Left renal cortex interstitium (tissue), 4 donors: ENCODE measurements at regions not wholly inside any gene's neighbourhood (a gene's known extent, or its start where the extent isn't known, plus 50 kb on each side); places are given as distances from the start of the nearest gene placed in this dataset.
"Not testable (repeated sequence)": the region's sequence is repeated elsewhere in the genome, so short reads cannot be mapped to it uniquely, and the experiment has no call there.

ENCODE experiments used
- DNase-seq, 4 donors: peaks; one replicate each; pipeline ENCODE4 v3.0.0-alpha.2; 2013; ENCODE audit warnings: low read depth in 4 of 4, low spot score in 2 of 4, missing footprints in 1 of 4

DNA sequence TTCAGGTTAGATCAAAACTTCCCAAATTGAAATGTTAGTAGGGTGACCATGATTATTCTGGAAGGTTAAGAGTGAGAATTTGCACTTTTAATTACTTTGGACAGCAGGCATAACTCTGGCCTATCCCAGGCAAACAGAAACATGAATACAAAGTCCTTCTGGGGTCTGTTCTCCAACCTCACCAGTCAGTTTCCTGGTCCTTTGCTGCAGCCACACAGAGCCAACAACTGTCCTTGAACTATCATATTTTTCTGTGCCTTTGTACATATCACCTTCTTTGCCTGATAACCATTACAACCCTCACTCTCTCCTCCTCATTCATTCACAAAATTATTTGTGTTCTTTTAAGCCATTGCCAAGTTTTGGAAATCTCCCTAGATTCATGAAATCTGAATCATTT lies 126.0 kb upstream of the GBE1 start:
- no peak for DNase-seq

DNA sequence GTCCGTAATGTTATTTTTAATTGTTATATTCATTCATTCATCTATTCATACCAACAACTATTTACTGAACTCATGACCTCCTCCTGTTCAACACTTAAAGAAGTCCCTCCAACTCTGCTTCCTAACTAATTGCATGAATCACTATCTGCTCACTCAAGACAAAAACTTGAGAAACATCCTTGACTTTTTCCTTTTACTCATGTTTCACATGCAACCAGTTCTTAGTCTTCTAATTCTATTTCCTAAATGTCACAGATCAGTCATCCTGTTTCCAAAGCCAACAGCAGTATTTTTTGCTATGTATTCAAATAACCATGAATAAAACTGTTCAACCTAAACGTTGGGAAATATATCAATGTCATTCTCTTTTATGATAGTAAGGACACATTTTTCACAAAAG lies 124.6 kb upstream of the GBE1 start:
- no peak for DNase-seq

DNA sequence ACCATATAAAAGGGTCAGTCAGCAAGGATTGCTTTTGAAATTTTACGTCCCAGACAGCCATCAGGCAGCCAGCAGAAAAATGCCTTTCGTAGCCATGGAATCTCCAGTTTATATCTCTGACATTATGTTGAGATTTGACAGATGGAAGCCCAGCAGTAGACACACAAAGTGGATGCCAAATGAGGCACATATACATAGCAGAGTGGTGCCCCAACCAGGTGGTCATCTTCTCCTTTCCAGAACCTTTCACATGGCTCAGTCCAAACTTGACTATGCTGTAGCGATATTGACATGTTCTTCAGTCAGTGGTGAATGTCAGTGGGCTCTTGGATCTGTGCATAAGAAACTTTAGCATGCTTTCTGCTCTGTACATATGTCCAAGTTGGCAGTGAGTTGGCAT lies 123.3 kb upstream of the GBE1 start:
- DNase-seq = no peak

DNA sequence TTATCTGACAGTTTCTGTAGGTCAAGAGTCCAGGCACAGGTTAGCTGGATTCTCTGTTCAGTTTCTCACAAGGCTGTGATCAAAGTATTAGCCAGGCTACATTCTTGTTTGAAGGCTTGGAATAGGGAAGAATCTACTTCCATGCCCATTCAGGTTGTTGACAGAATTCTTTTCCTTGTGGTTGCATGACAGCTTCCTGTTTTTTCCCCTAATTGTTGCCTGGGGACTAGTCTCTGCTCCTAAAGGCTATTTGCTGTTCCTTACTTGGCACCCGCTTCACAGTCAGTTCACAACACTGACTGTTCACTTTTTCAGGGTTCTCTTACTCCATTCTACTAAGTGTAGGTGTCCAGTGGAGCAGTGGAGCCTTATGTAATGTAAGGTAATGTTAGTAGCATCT lies 115.4 kb upstream of the GBE1 start:
- DNase-seq = no peak

DNA sequence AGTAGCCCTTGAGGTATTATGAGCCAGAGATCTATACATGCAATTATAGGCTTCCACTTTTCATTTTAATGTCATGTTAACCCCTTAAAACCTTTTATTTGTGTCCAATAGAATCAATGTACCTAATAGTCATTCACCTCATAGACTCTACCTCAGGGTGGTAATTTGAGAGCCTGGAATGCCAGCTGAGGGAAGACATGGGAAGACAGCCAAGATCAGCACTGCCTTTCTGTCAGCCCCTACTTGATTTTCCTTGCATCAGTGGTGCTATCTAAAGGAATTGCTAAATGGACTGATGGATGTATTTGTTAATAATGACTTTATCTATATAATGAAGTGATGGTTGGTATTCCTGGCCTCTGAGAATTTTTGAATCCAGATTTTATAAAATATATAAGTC lies 113.3 kb upstream of the GBE1 start:
- no peak for DNase-seq

DNA sequence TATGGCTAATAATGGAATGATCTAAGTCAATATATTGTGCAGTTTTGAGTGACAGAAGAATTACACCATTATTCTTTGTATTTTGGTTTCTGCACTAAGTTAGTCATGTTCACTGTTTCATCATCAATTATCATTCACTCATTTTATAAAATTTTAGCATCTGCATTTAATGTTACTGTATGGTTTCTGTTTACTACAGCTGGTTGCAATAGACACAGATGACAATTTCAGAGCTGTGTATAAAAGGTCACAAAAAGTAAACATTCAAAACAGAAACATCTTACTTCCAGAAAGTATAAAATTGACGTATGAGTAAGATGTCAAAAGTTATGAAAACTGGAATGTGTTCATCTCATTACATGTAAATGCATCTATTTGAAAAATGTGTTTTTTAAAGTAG lies 111.1 kb upstream of the GBE1 start:
- DNase-seq = no peak

DNA sequence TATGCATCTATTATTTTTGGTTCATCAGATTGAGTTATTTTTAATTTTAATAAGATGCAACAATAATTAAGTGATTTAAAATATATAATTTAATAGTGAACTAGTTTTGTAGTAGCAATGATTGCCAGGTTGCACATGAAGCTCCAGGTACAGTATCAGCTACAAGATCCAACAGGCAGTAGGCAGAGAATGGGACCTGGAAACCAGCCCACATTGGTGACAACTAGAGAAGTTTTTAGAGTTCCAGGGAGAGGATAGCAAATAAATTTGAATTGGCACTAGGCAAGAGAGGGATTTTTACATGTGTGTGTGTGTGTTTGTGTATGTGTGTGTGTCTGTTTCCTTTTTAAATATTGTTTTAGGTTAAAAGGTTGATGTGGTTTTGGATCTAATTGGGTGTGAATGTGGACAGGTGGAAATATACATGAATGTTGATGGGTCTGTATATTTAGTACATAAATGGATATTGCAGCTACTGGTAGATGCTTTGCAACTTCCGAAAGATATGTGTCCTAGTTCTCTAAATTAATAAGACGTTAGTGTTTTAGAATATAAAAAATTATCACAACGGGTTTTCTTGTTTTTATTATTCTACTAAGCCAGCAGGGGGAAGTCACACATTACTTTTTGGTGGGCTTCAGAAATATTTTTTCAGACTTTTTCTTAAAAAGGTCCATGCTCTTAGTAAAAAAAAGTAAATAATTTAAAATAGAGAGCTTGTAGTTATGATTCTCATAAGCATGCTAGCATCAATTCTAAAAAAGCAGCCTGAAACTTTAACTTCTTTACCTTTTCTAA lies 110.1 kb upstream of the GBE1 start:
- no peak for DNase-seq

DNA sequence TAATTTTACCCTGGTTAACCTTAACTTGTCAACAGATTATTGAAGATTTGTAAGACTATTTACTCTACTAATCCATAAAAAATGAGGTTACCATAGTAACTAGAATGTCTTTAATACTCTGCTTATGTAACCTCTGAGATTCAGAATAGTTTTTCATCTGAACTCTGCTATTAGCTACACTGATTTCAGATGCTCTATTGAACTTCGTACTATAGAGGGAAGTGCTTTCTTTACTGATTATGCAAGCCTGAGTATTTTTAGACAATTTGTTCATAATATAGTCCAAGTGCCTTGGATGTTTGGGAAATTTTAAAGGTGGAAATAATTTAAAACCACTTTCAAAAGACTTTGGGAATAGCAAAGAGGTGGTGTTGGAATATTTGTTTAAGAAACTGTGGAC lies 107.9 kb upstream of the GBE1 start:
- no peak for DNase-seq

DNA sequence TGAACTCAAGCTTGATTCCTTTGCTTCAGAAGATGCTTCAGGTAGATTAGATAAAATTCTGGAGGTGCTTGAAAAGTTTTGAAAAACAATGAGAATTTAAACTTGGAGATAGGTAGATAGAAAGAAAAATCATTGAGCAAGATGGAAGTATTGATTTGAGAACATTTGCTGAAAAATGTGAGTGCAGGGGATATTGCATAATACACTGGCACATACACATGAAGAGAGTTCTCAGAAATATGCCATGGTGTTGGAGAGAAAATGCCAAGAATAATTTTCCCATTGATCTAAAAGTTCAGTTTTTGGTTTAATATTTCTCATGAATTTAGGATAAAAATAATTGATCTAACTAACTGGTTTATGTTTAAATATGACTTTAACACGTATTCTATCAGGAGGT lies 107.2 kb upstream of the GBE1 start:
- no peak for DNase-seq

DNA sequence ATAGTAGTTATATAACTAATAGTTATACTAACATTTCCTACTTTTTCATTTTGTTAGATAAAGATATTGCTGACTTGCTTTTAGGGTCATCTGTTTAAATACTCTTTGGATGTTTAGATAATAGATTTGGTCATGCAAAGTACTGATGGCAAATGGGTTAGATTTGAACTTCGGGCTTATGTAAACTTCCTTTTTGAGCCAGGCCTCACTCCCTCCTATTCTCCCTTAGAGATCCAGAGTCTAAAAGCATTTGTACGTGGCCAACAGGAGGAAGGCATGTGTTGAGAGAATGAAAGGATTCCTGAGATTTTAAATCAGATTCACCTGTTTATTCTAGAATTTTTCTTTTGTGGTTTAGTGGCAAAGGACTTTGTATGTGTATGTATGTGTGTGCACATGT lies 106.4 kb upstream of the GBE1 start:
- no peak for DNase-seq

DNA sequence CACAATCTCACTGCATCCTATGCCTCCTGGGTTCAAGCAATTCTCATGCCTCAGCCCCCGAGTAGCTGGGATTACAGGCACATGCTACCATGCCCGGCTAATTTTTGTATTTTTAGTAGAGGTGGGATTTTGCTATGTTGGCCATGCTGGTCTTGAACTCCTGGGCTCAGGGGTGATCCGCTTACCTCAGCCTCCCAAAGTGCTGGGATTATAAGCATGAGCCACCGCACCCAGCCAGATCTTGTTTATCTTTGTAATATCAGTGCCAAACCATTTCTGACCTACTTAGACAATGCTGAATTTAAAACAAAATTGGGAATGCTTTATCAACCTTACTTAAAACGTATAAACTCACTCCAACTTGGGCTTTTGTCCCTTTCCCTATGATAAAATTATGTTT lies 103.7 kb upstream of the GBE1 start:
- DNase-seq = not testable (repeated sequence)

DNA sequence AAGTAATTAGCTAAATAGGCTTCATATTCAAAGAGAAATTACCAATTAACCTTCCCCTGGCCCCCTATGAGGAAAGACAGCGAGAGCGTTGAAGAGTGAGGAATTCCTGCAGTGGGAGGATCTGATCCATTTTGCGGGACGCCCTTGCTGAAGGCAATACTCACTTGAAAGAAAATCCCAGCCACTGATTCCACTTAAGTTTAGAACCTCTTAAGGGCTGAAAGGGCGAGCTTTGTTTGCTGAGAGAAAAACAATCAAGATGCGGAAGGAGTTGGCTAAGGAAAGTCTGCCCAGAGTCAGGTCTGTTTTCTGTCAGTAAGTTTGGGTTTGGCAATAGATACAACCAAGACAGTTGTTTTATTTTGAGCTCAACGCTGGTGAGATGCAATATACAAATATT lies 102.8 kb upstream of the GBE1 start:
- no peak for DNase-seq

DNA sequence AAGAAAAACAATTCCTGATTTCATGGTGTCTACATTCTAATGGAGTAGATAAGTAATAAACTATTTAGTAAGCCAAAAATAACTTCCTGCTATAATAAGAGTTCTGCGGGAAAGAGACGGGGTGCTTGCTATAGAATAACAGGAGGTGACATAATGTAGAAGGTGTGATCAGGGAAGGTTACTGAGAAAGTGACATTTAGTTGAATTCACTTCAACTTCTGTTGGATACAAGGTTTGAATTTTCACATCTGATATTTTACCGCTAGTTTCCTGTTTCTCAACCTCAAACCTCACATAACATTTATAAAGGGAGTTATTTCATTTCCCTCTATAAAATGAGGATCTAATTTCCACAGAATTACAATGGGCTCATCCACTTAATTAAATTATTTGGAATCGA lies 102.3 kb upstream of the GBE1 start:
- no peak for DNase-seq

DNA sequence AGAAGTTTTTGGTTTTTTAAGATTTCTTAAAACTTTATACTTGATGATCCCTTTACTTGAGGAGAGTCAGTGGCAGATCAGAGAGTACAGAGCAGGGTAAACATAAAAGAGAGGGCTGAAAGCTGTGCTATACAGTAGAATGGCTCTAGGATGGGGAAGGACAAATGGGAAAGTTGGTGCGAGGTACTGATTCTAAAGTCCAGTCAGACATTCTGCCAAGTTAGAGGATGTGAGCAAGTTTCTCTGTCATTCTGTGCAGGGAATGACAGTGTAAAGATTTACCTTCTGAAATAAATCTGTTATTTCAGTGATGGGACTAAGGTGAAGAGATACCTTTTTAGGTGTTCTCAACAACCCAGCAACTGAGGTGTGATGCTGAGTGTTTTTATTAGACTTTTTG lies 100.1 kb upstream of the GBE1 start:
- DNase-seq = no peak

DNA sequence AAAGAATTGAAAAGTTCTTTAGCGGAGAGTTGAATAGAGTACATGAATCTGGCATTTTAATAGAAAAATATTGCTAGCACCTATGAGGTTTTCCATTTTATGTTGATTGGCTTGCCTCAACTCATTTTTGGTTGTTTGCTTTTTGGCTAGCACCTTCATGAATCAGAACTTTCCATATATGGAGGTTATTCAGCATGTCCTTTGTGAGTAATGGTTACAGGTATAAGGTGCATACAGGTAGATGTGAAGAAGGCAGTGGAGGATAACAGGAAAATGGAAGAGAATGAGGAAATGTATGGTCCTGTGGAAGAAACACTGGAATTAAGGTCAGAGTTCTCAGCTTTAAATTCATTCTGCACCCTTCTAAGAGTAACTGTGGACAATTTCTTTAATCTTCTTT lies 98.1 kb upstream of the GBE1 start:
- no peak for DNase-seq

DNA sequence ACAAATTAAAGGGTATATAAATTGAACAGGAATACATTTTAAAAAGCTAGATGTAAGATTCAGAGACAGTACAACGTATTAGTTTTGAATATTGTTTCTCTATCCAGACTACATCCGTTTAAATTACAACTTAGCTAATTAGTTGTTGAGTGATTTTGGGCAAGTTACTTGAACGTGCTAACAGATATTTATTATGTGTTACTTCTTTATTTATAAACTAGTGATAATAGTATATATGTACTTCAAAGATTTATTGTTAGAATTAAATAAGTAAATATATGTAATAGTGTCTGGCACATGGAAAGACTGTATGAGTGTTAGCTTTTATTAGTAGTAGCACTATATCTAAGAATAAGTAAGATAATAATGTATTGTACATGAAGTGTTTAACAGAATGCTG lies 92.0 kb upstream of the GBE1 start:
- no peak for DNase-seq

DNA sequence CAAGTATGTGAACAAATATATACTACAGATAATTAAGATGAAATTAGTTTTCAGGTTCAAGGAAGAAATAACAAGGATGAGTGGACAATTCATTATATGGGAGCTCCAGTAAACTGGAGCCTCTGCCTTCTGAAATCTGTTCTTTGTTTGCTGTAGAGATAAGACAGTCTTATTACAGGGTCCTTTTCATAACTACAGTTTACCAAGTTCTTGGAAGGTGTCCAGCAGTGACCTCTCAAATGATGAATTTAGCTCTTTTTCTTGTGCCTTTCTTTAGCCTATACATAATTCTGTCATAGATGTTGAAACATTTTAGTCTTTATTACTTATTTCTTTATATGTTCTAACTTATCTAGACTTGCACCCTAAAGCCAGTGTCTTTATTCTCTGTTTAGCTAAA lies 89.7 kb upstream of the GBE1 start:
- DNase-seq = no peak

DNA sequence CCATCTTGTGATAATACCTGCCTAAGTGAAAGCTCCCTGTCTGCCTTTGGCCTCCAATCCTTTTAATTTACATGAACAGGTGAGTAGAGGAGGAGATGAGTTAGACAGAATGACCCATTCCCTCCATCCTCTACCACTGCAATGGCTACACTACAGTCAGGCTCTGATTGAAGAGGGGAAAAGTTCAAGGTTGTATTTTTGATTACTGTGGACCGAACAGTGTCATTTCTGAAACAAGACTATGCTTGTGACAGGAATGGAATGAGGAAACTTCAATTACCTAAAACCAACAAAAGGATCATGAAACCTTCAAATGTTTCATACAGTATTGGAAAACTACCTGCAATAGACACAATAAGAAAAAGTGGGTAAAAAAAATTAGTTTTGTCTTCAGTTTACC lies 85.5 kb upstream of the GBE1 start:
- DNase-seq = no peak

DNA sequence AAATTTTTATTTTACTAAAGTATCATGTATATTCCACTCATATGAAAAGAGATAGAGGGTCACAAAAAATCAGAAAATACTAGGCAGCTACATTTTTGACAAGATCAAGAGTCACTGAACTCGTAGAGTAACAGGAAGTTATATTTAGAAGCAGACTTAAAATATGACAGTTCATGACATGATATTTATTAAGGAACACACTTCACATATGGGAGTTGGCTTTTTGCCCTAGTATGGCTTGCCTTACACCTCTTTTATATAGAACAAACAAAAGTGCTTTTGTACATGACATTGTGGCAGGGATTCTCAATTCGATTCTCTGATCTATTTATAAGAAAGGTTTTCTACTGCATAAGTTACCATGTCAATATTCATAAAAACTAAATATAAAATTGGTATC lies 80.1 kb upstream of the GBE1 start:
- DNase-seq = no peak

DNA sequence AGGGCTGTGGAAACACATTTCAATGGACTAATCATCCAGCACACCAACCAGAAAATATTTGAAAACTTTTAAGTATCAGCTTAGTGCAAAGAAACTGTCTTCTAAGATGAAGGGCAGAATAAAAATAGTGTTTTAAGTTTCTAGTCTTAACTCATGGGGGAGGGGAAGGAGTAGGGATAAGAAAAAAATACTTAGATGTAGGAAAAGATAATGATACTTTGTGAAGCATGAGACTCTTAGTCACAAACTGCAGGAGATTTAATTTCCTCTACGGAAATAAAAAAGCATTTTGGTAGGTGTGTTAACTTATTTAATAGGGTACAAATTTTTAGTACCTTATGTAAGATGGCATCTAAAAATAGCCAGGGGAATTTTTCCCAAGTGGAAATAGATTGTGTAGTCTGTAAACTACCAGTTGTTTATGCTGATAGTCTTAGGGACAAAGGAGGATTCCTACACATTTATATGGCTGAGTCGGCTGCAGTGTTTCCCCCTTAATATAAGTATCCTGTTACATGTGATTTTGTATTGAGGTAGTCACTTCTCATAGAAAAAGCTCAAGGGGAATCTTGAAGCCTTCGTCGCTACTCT lies 78.2 kb upstream of the GBE1 start:
- no peak for DNase-seq

DNA sequence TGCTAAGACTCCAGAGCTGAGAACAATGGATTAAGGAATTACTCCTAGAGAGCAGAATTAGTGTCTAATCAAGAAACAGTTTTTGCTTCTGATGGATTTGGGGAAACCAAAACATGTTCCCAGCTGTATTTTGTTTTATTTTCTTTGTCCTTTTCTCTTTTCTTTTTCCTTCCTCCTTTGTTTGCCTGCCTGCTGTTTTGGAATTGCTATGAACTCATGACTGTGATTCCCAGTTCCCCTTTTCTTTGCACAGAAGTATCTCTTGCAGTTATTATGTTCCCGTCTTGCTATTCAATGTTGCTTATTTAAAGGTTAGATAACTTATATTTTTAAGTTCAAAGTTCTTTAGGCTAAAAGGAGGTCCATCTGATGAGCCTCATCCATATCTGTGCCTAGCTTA lies 77.0 kb upstream of the GBE1 start:
- no peak for DNase-seq

DNA sequence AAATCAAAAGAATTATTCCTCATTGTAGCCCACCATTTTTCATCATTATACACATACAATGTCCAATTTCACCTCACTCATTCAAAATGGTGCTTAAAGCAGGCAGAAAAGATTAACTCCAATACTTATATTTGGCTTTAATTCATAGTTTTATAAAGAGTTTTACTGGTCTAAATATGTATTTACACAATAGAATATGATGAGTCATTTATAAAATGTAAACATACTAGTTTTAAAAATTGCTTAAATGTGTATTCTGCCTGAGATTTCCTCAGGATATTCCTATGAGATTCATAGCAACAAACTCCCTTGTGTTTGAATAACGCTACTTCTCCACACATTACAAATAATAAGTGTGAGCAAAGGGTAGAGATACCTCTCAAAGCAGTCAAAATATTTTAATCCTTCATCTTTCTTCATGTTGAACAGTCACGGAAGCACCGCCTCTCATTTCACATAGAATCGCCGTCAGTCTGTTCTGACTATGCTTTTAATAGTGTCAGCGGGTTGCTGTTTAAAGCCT lies 75.7 kb upstream of the GBE1 start:
- no peak for DNase-seq

DNA sequence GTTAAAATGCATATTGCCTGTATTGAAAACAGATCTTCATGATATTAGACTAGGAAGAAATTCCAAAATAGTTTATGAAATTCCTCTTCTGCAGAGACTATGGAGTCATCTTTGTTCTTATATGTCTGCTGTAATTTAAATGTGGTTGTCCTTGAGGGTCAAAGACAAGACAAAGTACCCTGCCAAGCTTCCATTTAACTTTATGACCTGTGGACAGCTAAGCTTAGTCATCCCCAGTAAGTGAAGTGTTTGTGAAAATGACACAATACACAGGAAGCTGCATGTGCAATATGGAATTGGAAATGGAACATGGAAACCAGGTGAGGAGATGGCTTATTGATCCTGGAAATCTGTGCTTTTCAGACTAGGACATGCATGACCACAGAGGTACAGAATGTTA lies 68.5 kb upstream of the GBE1 start:
- no peak for DNase-seq
